ENCODE measurements at regions not wholly inside any gene's neighbourhood (a gene's known extent, or its start where the extent isn't known, plus 50 kb on each side); places are given as distances from the start of the nearest gene placed in this dataset.
"Not testable (repeated sequence)": the region's sequence is repeated elsewhere in the genome, so short reads cannot be mapped to it uniquely, and the experiment has no call there.

GRCh38 chr13:64684685-64685431 is 2545.3 kb downstream of the PCDH9 start:
- no peak for DNase-seq (ENCODE audit: low spot score)

- DNase-seq (ENCODE audit: low spot score), result no peak
Measured at GRCh38 chr13:64684108-64684507, 2546.0 kb downstream of the PCDH9 start.

GRCh38 chr13:64680739-64681138 is 2549.4 kb downstream of the PCDH9 start:
- DNase-seq (ENCODE audit: low spot score), result peak; percentile 4

GRCh38 chr13:64675255-64675892 is 2554.8 kb downstream of the PCDH9 start:
- no peak for DNase-seq (ENCODE audit: low spot score)

- DNase-seq (ENCODE audit: low spot score), result no peak
Measured at GRCh38 chr13:64674126-64674525, 2556.0 kb downstream of the PCDH9 start.

- no peak for DNase-seq (ENCODE audit: low spot score)
Measured at GRCh38 chr13:64672751-64673150, 2557.4 kb downstream of the PCDH9 start.

GRCh38 chr13:64662887-64663593 is 2567.1 kb downstream of the PCDH9 start:
- no peak for DNase-seq (ENCODE audit: low spot score)

GRCh38 chr13:64648293-64648692 is 2581.8 kb downstream of the PCDH9 start:
- DNase-seq (ENCODE audit: low spot score), result no peak

- no peak for DNase-seq (ENCODE audit: low spot score)
Measured at GRCh38 chr13:64643066-64643465, 2587.1 kb downstream of the PCDH9 start.

GRCh38 chr13:64640002-64640401 is 2590.1 kb downstream of the PCDH9 start:
- no peak for DNase-seq (ENCODE audit: low spot score)

GRCh38 chr13:64639206-64639605 is 2590.9 kb downstream of the PCDH9 start:
- no peak for DNase-seq (ENCODE audit: low spot score)

GRCh38 chr13:64633948-64634347 is 2596.2 kb downstream of the PCDH9 start:
- no peak for DNase-seq (ENCODE audit: low spot score)

- no peak for DNase-seq (ENCODE audit: low spot score)
Measured at GRCh38 chr13:64627654-64628053, 2602.5 kb downstream of the PCDH9 start.

- DNase-seq (ENCODE audit: low spot score), result no peak
Measured at GRCh38 chr13:64626105-64626504, 2604.0 kb downstream of the PCDH9 start.

- DNase-seq (ENCODE audit: low spot score), result no peak
Measured at GRCh38 chr13:64617231-64617630, 2612.9 kb downstream of the PCDH9 start.

GRCh38 chr13:64591971-64592370 is 2638.2 kb downstream of the PCDH9 start:
- no peak for DNase-seq (ENCODE audit: low spot score)

- DNase-seq (ENCODE audit: low spot score), result no peak
Measured at GRCh38 chr13:64579331-64579730, 2650.8 kb downstream of the PCDH9 start.

- DNase-seq (ENCODE audit: low spot score), result no peak
Measured at GRCh38 chr13:64568748-64569147, 2661.4 kb downstream of the PCDH9 start.

- not testable (repeated sequence) for DNase-seq (ENCODE audit: low spot score)
Measured at GRCh38 chr13:64558031-64558430, 2672.1 kb downstream of the PCDH9 start.

- no peak for DNase-seq (ENCODE audit: low spot score)
Measured at GRCh38 chr13:64556376-64556775, 2673.8 kb downstream of the PCDH9 start.

- DNase-seq (ENCODE audit: low spot score), result no peak
Measured at GRCh38 chr13:64553411-64554129, 2676.6 kb downstream of the PCDH9 start.

GRCh38 chr13:64551755-64552154 is 2678.4 kb downstream of the PCDH9 start:
- no peak for DNase-seq (ENCODE audit: low spot score)
